CD4-positive, alpha-beta T cell treated with Interleukin-17A for 4 hours (primary cell): ENCODE measurements at regions not wholly inside any gene's neighbourhood (a gene's known extent, or its start where the extent isn't known, plus 50 kb on each side); places are given as distances from the start of the nearest gene placed in this dataset.

Experiments used
- DNase-seq: peaks from one replicate; pipeline ENCODE4 v3.0.0-alpha.2; 2020; ENCODE audit warnings: mixed read lengths

DNA sequence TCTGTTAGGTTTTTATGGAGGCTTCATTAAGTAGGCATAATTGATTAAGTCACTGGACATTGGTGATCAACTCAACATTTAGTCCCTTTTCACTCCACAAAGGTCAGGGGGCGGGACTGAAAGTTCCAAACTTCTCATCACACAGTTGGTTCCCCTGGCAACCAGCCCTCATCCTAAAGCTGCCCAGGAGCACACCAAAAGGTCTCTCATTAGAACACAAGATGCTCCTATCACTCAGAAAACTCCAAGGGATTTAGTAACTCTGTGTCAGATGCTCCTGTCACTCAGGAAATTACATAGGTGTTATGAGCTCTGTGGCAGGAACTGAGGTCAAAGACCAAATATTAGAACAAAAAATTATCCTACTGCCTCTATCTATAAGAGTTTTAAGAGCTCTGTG is 321.5 kb downstream of the OTOL1 start:
- no peak for DNase-seq

DNA sequence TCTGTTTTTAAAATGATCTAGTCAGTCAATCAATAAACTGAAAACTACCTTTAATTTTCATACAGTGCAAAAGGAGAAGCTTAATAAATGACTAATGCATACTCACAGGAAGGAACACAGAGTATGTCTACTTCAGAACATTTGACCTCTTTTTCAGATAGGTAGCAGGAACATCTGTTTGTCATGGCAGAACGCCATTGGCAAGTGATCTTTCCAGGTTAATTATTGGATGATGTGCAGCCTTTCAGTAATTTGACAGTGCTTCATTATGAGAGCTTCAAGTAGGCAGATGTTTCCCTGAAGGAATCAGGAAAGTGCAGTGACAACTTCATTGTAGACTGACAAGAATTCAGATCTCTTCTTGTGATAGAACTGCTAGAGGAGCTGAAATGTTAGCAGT is 325.0 kb downstream of the OTOL1 start:
- no peak for DNase-seq

DNA sequence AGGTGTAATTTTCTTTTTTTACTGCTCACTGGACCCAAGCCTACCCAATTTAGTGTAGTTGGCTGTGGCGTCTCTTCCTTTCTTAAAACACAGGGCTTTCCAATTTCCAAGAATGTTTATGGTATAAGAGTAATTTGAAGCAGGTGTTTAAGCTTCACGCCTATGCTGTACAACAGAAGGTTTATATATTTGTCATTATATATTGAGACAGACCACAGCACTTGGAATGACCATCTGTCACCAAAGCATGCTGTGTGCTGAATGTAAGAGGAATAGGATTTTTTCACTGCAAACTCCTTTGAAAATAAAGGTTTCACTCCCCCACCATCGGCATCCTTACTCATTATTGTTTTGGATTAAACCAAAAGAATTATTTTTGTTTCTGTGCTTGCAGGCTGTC is 325.7 kb downstream of the OTOL1 start:
- no peak for DNase-seq

GRCh38 chr3:161823910-161824309 is 327.3 kb downstream of the OTOL1 start:
- no peak for DNase-seq

DNA sequence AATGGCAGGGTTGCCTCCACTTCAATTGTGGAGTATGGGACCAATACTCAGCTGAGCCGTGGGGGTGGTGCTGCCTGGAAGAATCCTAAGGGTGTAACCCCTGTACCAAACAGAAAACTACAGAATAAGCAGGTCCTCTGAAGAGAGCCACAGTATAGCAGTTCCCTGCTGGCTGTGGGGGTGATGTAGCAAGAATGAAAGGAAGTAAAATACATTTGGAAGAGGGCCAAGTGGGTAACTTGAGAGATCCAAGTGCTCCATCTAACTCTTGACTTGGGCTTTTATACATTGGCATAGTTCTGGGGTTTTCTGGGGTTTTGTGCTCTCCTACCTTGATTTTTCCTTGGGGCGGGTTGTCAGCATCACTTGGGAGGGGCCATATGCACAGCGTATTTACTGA is 341.4 kb downstream of the OTOL1 start:
- DNase-seq, result no peak

DNA sequence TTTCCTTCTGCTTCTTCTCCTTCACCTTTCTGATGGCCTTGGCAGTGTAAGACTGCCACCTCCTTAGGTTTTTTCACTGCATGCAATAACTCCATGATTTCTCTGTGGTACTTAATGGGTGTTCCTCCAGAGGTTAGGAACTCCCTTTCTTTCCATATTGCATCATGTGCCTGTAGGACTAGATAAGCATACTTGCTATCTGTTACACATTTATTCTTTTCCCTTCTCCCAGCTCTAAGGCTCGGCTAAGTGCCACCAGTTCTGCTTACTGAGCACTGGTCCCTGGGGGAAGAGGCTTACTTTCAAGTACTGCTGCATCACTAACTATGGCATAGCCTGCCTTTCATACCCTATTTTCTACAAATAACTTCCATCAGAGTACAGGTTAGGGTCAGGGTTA is 351.8 kb downstream of the OTOL1 start:
- DNase-seq, result no peak

GRCh38 chr3:161851941-161852566 is 355.4 kb downstream of the OTOL1 start:
- DNase-seq, result no peak

- DNase-seq, result no peak
Measured at GRCh38 chr3:161852744-161853143, 356.1 kb downstream of the OTOL1 start.

DNA sequence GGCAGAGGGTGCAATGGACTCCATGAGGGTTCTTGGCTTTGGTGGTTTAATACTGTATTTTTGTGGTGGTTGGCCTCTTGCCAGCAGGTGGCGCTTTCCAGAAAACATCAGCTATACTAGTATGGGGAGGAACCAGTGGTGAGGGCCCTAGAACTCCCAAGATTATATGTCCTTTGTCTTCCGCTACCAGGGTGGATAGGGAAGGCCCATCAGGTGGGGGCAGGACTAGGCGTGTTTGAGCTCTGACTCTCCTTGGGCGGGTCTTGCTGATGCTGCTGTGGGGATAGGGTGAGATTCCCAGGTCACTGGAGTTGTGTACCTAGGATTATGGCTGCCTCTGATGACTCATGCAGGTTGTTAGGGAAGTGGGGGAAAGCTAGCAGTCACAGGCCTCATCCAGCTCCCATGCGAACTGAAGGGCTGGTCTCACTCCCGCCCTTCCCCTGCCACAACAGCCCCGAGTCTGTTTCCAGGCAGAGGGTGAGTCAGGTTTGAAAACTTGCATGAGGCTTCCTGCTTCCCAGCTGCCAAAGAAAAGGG is 357.7 kb downstream of the OTOL1 start:
- DNase-seq, result no peak

DNA sequence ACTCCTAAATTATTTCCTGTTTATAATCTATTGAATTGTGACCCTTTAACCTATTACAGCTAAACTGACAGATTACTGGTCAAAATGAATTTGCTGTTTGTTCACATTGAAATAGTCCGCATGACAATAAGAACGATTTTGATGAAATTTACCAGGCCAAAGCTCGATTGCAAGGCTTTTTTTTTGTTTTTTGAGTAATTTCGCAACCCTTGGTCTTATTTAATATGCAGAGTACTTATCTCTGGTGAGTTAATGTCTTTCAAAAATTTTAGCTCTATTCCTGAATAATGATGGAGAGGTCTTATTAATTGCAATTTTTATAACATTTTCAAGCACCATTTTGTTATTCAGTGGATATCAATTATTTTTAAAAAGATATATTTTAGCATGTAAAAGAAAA is 362.4 kb downstream of the OTOL1 start:
- no peak for DNase-seq

DNA sequence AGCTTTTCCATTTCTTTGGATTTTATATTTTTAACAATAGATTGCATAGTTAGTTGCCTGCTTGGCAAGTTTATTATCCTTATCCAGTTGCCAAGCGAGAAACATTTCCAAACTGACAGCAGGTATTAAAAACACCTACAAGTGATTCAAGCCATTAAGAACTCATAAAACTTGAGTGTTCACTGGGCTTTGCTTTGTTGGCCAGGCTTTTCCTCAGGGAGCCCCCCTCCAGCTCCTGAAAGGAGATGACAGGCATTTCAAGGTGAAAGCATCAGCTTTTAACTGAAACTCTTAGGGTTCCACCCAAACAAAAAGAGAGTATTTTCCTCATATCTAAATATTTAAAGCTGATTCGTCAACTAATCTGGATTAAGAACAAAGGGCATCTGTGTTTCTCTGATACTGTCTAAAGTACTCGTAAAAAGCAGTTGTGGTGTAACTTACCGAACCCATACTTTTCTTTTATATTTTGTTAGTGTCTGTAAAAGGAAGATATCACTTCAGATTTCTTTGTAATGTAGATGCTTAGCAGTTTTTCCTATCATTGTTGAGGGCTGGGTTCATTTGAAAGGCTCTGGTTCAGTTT is 363.4 kb downstream of the OTOL1 start:
- DNase-seq, result no peak

- no peak for DNase-seq
Measured at GRCh38 chr3:161863775-161864174, 367.2 kb downstream of the OTOL1 start.

DNA sequence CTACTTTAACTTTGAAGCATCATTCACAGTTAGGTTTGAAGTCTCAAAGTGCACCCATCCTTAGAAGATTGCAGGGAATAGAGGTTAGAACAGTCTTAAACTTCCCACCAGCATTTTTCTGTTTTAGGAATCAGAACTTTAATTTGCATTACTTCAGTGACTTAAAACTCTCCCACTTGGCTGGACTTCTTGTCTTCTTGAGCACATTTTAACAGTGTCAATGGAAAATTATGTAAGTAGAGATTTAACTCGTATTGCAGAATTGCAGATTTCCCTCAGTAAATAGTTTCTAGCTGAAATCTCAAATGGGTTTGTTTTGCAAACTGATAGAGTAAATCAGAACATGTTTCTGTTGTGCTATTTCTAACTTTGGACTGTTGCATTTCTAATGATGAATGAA is 369.6 kb downstream of the OTOL1 start:
- DNase-seq, result no peak

DNA sequence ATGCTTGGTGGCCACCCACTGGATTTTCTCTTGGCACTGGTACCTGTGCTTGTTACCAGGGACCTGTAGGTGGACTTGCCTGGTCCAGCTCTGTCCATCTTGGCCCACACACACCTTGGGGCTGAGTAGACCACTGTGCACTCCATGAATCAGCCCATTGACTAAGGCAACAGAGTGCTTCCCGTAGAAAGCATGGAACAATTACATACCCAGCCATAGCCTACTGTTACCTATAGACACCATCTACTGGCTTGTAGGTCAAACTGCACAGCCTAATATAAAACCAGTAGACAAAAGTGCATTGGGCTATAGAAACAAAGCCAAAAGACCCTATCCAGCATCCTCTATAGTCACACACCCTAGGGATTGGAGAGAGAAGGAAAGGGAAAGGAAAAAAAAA is 378.9 kb downstream of the OTOL1 start:
- no peak for DNase-seq

DNA sequence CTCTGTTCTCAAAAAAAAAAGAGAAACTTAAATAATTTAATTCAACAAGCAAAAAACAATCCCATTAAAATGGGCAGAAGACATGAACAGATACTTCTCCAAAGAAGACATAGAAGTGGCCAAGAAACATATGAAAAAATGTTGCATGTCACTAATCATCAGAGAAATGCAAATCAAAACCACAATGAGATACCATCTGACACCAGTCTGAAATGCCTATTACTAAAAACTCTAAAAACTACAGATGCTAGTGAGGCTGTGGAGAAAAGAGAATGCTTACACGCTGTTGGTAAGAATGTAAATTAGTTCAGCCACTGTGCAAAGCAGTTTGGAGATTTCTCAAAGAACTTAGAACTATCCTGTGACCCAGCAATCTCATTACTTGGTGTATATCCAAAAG is 382.9 kb downstream of the OTOL1 start:
- DNase-seq, result no peak

- no peak for DNase-seq
Measured at GRCh38 chr3:161884830-161885229, 388.2 kb downstream of the OTOL1 start.

- DNase-seq, result no peak
Measured at GRCh38 chr3:161890147-161890625, 393.6 kb downstream of the OTOL1 start.

- DNase-seq, result no peak
Measured at GRCh38 chr3:161893972-161894371, 397.4 kb downstream of the OTOL1 start.

GRCh38 chr3:161894657-161895056 is 398.0 kb downstream of the OTOL1 start:
- no peak for DNase-seq

- DNase-seq, result no peak
Measured at GRCh38 chr3:161905520-161906132, 409.0 kb downstream of the OTOL1 start.

DNA sequence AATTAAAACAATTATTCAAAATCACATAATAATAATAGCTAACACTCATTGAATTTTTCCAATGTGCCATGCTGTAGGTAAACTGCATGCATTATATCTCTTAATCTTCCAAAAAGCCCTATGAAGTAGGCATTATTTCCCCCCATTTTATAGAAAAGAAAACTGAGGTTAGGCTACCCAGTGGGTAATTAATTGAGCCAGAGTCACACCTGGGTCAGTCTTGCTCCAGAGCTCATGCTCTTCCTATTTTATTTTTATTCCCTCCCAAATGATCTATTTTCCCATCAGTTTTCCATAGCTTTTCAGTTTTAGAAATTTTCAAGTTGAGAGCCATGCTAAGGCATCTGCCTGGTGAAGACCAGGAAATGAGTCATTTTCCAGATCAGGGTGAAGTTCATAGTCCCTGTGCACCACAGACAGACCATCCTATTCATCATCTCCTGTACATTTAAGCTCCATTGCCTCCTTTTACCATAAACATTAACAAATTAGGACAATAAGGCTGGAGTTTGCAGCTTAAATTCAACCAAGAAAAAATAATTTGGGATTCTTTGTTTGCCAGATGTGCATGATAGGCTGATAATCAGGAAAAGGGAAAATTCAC is 417.3 kb downstream of the OTOL1 start:
- no peak for DNase-seq

GRCh38 chr3:161914703-161915417 is 418.3 kb downstream of the OTOL1 start:
- no peak for DNase-seq

- no peak for DNase-seq
Measured at GRCh38 chr3:161915418-161915750, 418.8 kb downstream of the OTOL1 start.
